Neural cell (in vitro differentiated cells): ENCODE measurements at regions not wholly inside any gene's neighbourhood (a gene's known extent, or its start where the extent isn't known, plus 50 kb on each side); places are given as distances from the start of the nearest gene placed in this dataset.

Experiments used
- H2AFZ ChIP-seq: fragments of 200-600, 300-800 bp; sonication (generic), shearing (Covaris generic); 2 replicates; pipeline ENCODE4 v1.6.0; 2014; ENCODE audit warnings: low read depth, mild to moderate bottlenecking, antibody characterized with exemption, low read length, moderate library complexity
- H3F3A ChIP-seq: fragments of 200-600 bp; shearing (Covaris generic); 2 replicates; pipeline ENCODE4 v1.6.1; 2016; ENCODE audit warnings: mild to moderate bottlenecking, moderate library complexity, mixed read lengths, antibody characterized with exemption, low read length; ENCODE audit not compliant: insufficient read depth, poor library complexity, severe bottlenecking
- H3K27ac ChIP-seq: fragments of 200-600, 300-800 bp; sonication (generic), shearing (Covaris generic); 2 replicates; pipeline ENCODE4 v1.5.1; 2014; ENCODE audit warnings: mild to moderate bottlenecking, low read length, moderate library complexity
- H3K27me3 ChIP-seq: fragments of 300-800, 200-600 bp; sonication (generic), shearing (Covaris generic); 2 replicates; pipeline ENCODE4 v1.6.0; 2014; ENCODE audit warnings: mild to moderate bottlenecking, low read depth, low read length, moderate library complexity; ENCODE audit not compliant: insufficient read depth
- H3K36me3 ChIP-seq: fragments of 300-800, 200-600 bp; sonication (generic), shearing (Covaris generic); 2 replicates; pipeline ENCODE4 v1.5.1; 2014; ENCODE audit warnings: mild to moderate bottlenecking, antibody characterized with exemption, low read length, moderate library complexity; ENCODE audit not compliant: insufficient read depth
- H3K4me2 ChIP-seq: fragments of 300-800, 200-600 bp; sonication (generic), shearing (Covaris generic); 2 replicates; pipeline ENCODE4 v1.6.0; 2014; ENCODE audit warnings: mild to moderate bottlenecking, low read length
- H3K4me3 ChIP-seq: fragments of 300-800, 200-600 bp; sonication (generic), shearing (Covaris generic); 2 replicates; pipeline ENCODE4 v1.5.1; 2014; ENCODE audit warnings: mild to moderate bottlenecking, low read length, moderate library complexity
- H3K79me2 ChIP-seq: fragments of 200-600 bp; shearing (Covaris generic); replicated peaks from 2 replicates; pipeline ENCODE4 v1.6.0; 2014; ENCODE audit warnings: mild to moderate bottlenecking, low read length, moderate library complexity; ENCODE audit not compliant: insufficient read depth
- H3K9ac ChIP-seq: fragments of 300-800, 200-600 bp; sonication (generic), shearing (Covaris generic); 2 replicates; pipeline ENCODE4 v1.6.1; 2016; ENCODE audit warnings: mild to moderate bottlenecking, low read length, mixed read lengths
- H3K9me2 ChIP-seq: fragments of 200-600 bp; shearing (Covaris generic); 2 replicates; pipeline ENCODE4 v1.6.1; 2016; ENCODE audit warnings: mild to moderate bottlenecking, low read length, mixed read lengths; ENCODE audit not compliant: insufficient read depth
- H3K9me3 ChIP-seq: fragments of 200-600, 300-800 bp; sonication (generic), shearing (Covaris generic); 2 replicates; pipeline ENCODE4 v1.6.1; 2016; ENCODE audit warnings: mild to moderate bottlenecking, mixed run types, low read length, moderate library complexity, mixed read lengths
- H4K20me1 ChIP-seq: fragments of 200-600 bp; shearing (Covaris generic); 2 replicates; pipeline ENCODE4 v1.6.1; 2016; ENCODE audit warnings: mild to moderate bottlenecking, mixed run types; ENCODE audit not compliant: insufficient read depth
- CTCF ChIP-seq: fragments of 450-650 bp; IDR thresholded peaks from 2 replicates; pipeline ENCODE4 v1.5.1; 2014; ENCODE audit warnings: antibody characterized with exemption, mild to moderate bottlenecking, moderate library complexity; ENCODE audit not compliant: poor library complexity, severe bottlenecking
- EP300 ChIP-seq: fragments of 450-650 bp; conservative IDR thresholded peaks from 2 replicates; pipeline ENCODE4 v1.6.1; 2014; ENCODE audit warnings: antibody characterized with exemption, mild to moderate bottlenecking, moderate library complexity; ENCODE audit not compliant: poor library complexity, severe bottlenecking
- EZH2 ChIP-seq: fragments of 200-600, 300-800 bp; shearing (Covaris generic), sonication (generic); IDR thresholded peaks from 2 replicates; pipeline ENCODE4 v1.6.1; 2014; ENCODE audit warnings: antibody characterized with exemption, low read length, borderline replicate concordance, mild to moderate bottlenecking; ENCODE audit not compliant: insufficient read depth, poor library complexity, severe bottlenecking
- MXI1 ChIP-seq: fragments of 450-650 bp; conservative IDR thresholded peaks from 2 replicates; pipeline ENCODE4 v1.6.1; 2014; ENCODE audit warnings: antibody characterized with exemption, mild to moderate bottlenecking; ENCODE audit not compliant: poor library complexity, severe bottlenecking
- POLR2AphosphoS5 ChIP-seq: IDR thresholded peaks from 2 replicates; pipeline ENCODE4 v1.6.1; 2012
- RAD21 ChIP-seq: fragments of 450-650 bp; conservative IDR thresholded peaks from 2 replicates; pipeline ENCODE4 v1.6.1; 2014; ENCODE audit warnings: antibody characterized with exemption, mild to moderate bottlenecking, moderate library complexity
- SMC3 ChIP-seq: fragments of 450-650 bp; conservative IDR thresholded peaks from 2 replicates; pipeline ENCODE4 v1.6.1; 2014; ENCODE audit warnings: antibody characterized with exemption, mild to moderate bottlenecking, moderate library complexity; ENCODE audit not compliant: poor library complexity
- TAF1 ChIP-seq: IDR thresholded peaks from 2 replicates; pipeline ENCODE4 v1.6.1; 2012; ENCODE audit warnings: low read depth
- TF ChIP-seq, protein P1 (sequence below): IDR thresholded peaks from 2 replicates; pipeline ENCODE4 v1.6.1; 2012; ENCODE audit warnings: borderline replicate concordance

- no peaks in the 10 kb centered on the region for H3K79me2 ChIP-seq
- no peak overlapping the region for H3K4me3 ChIP-seq
- no peaks in the 10 kb centered on the region for H4K20me1 ChIP-seq
- no peaks in the 10 kb centered on the region for H3K9me2 ChIP-seq
- no peak overlapping the region for H3K9ac ChIP-seq
- no peaks in the 10 kb centered on the region for H3K9me3 ChIP-seq
- H3K4me2 ChIP-seq: no peak overlapping the region
- TF ChIP-seq SMC3 (no peak), POLR2AphosphoS5 (no peak), TAF1 (no peak), CTCF (no peak), RAD21 (no peak), EP300 (no peak), EZH2 (no peak), MXI1 (no peak)
- TF ChIP-seq, protein P1, sequence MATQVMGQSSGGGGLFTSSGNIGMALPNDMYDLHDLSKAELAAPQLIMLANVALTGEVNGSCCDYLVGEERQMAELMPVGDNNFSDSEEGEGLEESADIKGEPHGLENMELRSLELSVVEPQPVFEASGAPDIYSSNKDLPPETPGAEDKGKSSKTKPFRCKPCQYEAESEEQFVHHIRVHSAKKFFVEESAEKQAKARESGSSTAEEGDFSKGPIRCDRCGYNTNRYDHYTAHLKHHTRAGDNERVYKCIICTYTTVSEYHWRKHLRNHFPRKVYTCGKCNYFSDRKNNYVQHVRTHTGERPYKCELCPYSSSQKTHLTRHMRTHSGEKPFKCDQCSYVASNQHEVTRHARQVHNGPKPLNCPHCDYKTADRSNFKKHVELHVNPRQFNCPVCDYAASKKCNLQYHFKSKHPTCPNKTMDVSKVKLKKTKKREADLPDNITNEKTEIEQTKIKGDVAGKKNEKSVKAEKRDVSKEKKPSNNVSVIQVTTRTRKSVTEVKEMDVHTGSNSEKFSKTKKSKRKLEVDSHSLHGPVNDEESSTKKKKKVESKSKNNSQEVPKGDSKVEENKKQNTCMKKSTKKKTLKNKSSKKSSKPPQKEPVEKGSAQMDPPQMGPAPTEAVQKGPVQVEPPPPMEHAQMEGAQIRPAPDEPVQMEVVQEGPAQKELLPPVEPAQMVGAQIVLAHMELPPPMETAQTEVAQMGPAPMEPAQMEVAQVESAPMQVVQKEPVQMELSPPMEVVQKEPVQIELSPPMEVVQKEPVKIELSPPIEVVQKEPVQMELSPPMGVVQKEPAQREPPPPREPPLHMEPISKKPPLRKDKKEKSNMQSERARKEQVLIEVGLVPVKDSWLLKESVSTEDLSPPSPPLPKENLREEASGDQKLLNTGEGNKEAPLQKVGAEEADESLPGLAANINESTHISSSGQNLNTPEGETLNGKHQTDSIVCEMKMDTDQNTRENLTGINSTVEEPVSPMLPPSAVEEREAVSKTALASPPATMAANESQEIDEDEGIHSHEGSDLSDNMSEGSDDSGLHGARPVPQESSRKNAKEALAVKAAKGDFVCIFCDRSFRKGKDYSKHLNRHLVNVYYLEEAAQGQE: no peak
- no peaks in the 10 kb centered on the region for H3F3A ChIP-seq
- H3K27me3 ChIP-seq: no peaks in the 10 kb centered on the region
- no peaks in the 10 kb centered on the region for H3K36me3 ChIP-seq
- H2AFZ ChIP-seq: no peak overlapping the region
- no peak overlapping the region for H3K27ac ChIP-seq
These were observed 123.8 kb upstream of the IRS2 start for GRCh38 chr13:109910194-109910593.

DNA sequence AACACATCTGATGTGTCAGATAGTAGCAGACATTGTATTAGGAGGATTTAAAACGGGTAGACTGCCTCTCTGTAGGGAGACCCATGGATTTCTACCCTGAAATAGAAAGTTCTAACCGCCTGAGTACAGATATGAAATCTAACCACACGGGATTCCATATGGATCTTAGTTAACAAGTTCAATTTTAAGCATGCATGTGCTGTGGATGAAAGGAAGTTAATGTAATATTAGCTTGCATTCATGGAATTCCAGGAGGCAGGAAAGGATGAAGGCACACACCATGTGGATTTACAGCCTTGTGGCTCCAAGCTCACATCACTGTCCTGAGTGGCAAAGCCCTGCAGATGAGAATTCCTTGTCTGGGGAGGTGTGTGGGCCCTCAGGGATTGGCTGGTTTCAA is 120.6 kb upstream of the IRS2 start:
- TF ChIP-seq EZH2: no peak
- TF ChIP-seq RAD21: no peak
- TF ChIP-seq, protein P1: no peak
- no peak for TF ChIP-seq CTCF
- TF ChIP-seq SMC3: no peak
- TF ChIP-seq TAF1: no peak
- no peak for TF ChIP-seq MXI1
- TF ChIP-seq EP300: no peak
- TF ChIP-seq POLR2AphosphoS5: no peak
- Histone ChIP-seq H3K36me3 (no peaks in the 10 kb centered on the region), H3K27ac (no peak overlapping the region), H3K9me2 (no peaks in the 10 kb centered on the region), H3K4me2 (no peak overlapping the region), H3K27me3 (no peaks in the 10 kb centered on the region), H3K9me3 (no peaks in the 10 kb centered on the region), H4K20me1 (no peaks in the 10 kb centered on the region), H2AFZ (no peak overlapping the region), H3F3A (no peaks in the 10 kb centered on the region), H3K9ac (no peak overlapping the region), H3K4me3 (no peak overlapping the region), H3K79me2 (no peaks in the 10 kb centered on the region)
